SK-N-SH treated with all-trans-retinoic acid at 6 μM for 48 hours (cell line): ENCODE measurements at regions not wholly inside any gene's neighbourhood (a gene's known extent, or its start where the extent isn't known, plus 50 kb on each side); places are given as distances from the start of the nearest gene placed in this dataset.

Experiments
- ATAC-seq: fragments of 200-7000 bp; cut with Tn5 transposase; 3 replicates; pipeline ENCODE4 v1.9.1; 2020; ENCODE audit warnings: mild to moderate bottlenecking, moderate library complexity
- ARNTL ChIP-seq: fragments of 450-650 bp; formaldehyde crosslinking; IDR thresholded peaks from 2 replicates; pipeline ENCODE4 v1.5.0; 2020; ENCODE audit warnings: low read depth, mild to moderate bottlenecking, moderate library complexity, borderline replicate concordance
- CREB5 ChIP-seq: fragments of 250-450 bp; sonication (Bioruptor Pico); IDR thresholded peaks from 2 replicates; pipeline ENCODE4 v1.5.1; 2020; ENCODE audit warnings: low read depth, mild to moderate bottlenecking, moderate library complexity
- CSDC2 ChIP-seq: fragments of 250-450 bp; sonication (Bioruptor Pico); IDR thresholded peaks from 2 replicates; pipeline ENCODE4 v1.5.0; 2020; ENCODE audit warnings: mild to moderate bottlenecking, moderate library complexity
- ESRRG ChIP-seq: fragments of 250-450 bp; sonication (Bioruptor Pico); IDR thresholded peaks from 2 replicates; pipeline ENCODE4 v1.6.1; 2021; ENCODE audit warnings: mild to moderate bottlenecking
- ISL1 ChIP-seq: fragments of 250-450 bp; sonication (Bioruptor Pico); IDR thresholded peaks from 2 replicates; pipeline ENCODE4 v2.1.2; 2022; ENCODE audit warnings: mild to moderate bottlenecking, moderate library complexity
- OSR1 ChIP-seq: fragments of 250-450 bp; sonication (Bioruptor Pico); IDR thresholded peaks from 2 replicates; pipeline ENCODE4 v1.8.0; 2022; ENCODE audit warnings: moderate library complexity, mild to moderate bottlenecking, inconsistent platforms
- PPARA ChIP-seq: fragments of 250-450 bp; sonication (Bioruptor Pico); IDR thresholded peaks from 2 replicates; pipeline ENCODE4 v1.5.0; 2020; ENCODE audit warnings: mild to moderate bottlenecking, borderline replicate concordance
- RARB ChIP-seq: fragments of 250-450 bp; sonication (Bioruptor Pico); IDR thresholded peaks from 2 replicates; pipeline ENCODE4 v1.8.0; 2021; ENCODE audit warnings: mild to moderate bottlenecking, moderate library complexity
- SNAI2 ChIP-seq: fragments of 250-450 bp; sonication (Bioruptor Pico); IDR thresholded peaks from 2 replicates; pipeline ENCODE4 v1.5.0; 2020; ENCODE audit warnings: mild to moderate bottlenecking, moderate library complexity
- TCF4 ChIP-seq: fragments of 250-450 bp; sonication (Bioruptor Pico); IDR thresholded peaks from 2 replicates; pipeline ENCODE4 v1.8.0; 2021; ENCODE audit warnings: mild to moderate bottlenecking, moderate library complexity, borderline replicate concordance
- TOX ChIP-seq: fragments of 250-450 bp; sonication (Bioruptor Pico); IDR thresholded peaks from 2 replicates; pipeline ENCODE4 v1.8.0; 2021; ENCODE audit warnings: mild to moderate bottlenecking, moderate library complexity, borderline replicate concordance
- ZC3H10 ChIP-seq: fragments of 250-450 bp; sonication (Bioruptor Pico); IDR thresholded peaks from 2 replicates; pipeline ENCODE4 v1.5.1; 2021; ENCODE audit warnings: mild to moderate bottlenecking, moderate library complexity
- ZFP3 ChIP-seq: fragments of 250-450 bp; sonication (Bioruptor Pico); IDR thresholded peaks from 2 replicates; pipeline ENCODE4 v1.5.0; 2020; ENCODE audit warnings: mild to moderate bottlenecking, moderate library complexity
- ZFP30 ChIP-seq: fragments of 450-650 bp; formaldehyde crosslinking; IDR thresholded peaks from 2 replicates; pipeline ENCODE4 v1.5.0; 2022; ENCODE audit warnings: mild to moderate bottlenecking, moderate library complexity
- ZNF565 ChIP-seq: fragments of 450-650 bp; formaldehyde crosslinking; conservative IDR thresholded peaks from 2 replicates; pipeline ENCODE4 v1.5.0; 2020; ENCODE audit warnings: low read depth, mild to moderate bottlenecking, moderate library complexity
- ZNF70 ChIP-seq: fragments of 450-650 bp; formaldehyde crosslinking; IDR thresholded peaks from 2 replicates; pipeline ENCODE4 v1.5.0; 2020; ENCODE audit warnings: mild to moderate bottlenecking, moderate library complexity
- ZNF8 ChIP-seq: fragments of 450-650 bp; formaldehyde crosslinking; IDR thresholded peaks from 2 replicates; pipeline ENCODE4 v1.5.0; 2020; ENCODE audit warnings: mild to moderate bottlenecking, moderate library complexity
- TF ChIP-seq, protein P1 (sequence below): fragments of 250-450 bp; sonication (Bioruptor Pico); IDR thresholded peaks from 2 replicates; pipeline ENCODE4 v1.8.0; 2020; ENCODE audit warnings: mild to moderate bottlenecking, moderate library complexity, borderline replicate concordance
- TF ChIP-seq, protein P2 (sequence below): fragments of 250-450 bp; sonication (Bioruptor Pico); IDR thresholded peaks from 2 replicates; pipeline ENCODE4 v1.5.0; 2020; ENCODE audit warnings: mild to moderate bottlenecking, moderate library complexity

DNA sequence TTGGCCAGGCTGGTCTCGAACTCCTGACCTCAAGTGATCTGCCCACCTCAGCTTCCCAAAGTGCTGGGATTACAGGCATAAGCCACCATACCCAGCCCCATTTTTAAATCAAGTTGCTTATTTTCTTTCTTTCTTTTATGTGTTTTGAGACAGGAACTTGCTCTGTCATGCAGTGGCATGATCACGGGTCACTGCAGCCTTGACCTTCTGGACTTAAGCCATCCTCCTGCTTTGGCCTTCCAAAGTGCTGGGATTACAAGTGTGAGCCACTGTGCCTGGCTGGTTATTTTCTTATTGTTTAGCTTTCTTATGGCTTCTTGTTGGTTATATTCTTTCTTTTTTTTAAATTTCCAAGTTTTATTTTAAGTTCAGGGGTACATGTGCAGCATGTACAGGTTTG lies 79.7 kb upstream of the C5orf63 start:
- TF ChIP-seq ISL1 (CRISPR knock-in tag) = no peak
- TF ChIP-seq ZC3H10 (CRISPR knock-in tag) = no peak
- no peak for TF ChIP-seq OSR1 (CRISPR knock-in tag)
- no peak for TF ChIP-seq PPARA
- no peak for TF ChIP-seq SNAI2
- ATAC-seq = no peak

GRCh38 chr5:127153521-127153920 lies 80.2 kb upstream of the C5orf63 start:
- TF ChIP-seq, protein P1, sequence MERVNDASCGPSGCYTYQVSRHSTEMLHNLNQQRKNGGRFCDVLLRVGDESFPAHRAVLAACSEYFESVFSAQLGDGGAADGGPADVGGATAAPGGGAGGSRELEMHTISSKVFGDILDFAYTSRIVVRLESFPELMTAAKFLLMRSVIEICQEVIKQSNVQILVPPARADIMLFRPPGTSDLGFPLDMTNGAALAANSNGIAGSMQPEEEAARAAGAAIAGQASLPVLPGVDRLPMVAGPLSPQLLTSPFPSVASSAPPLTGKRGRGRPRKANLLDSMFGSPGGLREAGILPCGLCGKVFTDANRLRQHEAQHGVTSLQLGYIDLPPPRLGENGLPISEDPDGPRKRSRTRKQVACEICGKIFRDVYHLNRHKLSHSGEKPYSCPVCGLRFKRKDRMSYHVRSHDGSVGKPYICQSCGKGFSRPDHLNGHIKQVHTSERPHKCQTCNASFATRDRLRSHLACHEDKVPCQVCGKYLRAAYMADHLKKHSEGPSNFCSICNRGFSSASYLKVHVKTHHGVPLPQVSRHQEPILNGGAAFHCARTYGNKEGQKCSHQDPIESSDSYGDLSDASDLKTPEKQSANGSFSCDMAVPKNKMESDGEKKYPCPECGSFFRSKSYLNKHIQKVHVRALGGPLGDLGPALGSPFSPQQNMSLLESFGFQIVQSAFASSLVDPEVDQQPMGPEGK (CRISPR knock-in tag) = no peak
- TF ChIP-seq ZNF8 (CRISPR knock-in tag) = peak; percentile 47; the same call in 1 of the 2 replicates
- ATAC-seq = no peak

DNA sequence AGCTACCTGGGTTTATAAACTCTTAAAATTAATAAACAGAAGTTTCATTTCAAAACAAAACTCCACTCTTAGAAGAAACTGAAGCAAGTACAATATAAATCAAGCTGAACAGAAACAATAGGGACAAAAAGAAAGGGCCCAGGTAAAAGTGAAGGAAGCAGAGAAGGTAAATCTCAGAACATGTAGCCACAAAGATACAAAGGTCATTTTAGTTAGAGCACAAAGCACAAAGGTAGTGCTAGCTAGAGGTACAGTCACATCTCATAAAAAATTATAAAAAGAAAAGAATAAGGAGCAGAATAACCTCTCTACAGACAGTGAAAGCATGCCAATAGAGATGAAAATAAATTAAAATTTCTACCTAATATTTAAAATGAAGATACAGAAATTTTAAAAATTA lies 90.4 kb upstream of the C5orf63 start:
- TF ChIP-seq ZNF565 (CRISPR knock-in tag) (no peak), CSDC2 (CRISPR knock-in tag) (no peak), SNAI2 (no peak), OSR1 (CRISPR knock-in tag) (no peak), ZFP30 (CRISPR knock-in tag) (no peak), ESRRG (no peak), ARNTL (CRISPR knock-in tag) (no peak), ZNF70 (CRISPR knock-in tag) (no peak), ZC3H10 (CRISPR knock-in tag) (no peak), CREB5 (CRISPR knock-in tag) (no peak), RARB (CRISPR knock-in tag) (no peak), ZFP3 (CRISPR knock-in tag) (no peak), TCF4 (CRISPR knock-in tag) (no peak), ZNF8 (CRISPR knock-in tag) (no peak)
- TF ChIP-seq, protein P1 (CRISPR knock-in tag) = no peak
- TF ChIP-seq, protein P2, sequence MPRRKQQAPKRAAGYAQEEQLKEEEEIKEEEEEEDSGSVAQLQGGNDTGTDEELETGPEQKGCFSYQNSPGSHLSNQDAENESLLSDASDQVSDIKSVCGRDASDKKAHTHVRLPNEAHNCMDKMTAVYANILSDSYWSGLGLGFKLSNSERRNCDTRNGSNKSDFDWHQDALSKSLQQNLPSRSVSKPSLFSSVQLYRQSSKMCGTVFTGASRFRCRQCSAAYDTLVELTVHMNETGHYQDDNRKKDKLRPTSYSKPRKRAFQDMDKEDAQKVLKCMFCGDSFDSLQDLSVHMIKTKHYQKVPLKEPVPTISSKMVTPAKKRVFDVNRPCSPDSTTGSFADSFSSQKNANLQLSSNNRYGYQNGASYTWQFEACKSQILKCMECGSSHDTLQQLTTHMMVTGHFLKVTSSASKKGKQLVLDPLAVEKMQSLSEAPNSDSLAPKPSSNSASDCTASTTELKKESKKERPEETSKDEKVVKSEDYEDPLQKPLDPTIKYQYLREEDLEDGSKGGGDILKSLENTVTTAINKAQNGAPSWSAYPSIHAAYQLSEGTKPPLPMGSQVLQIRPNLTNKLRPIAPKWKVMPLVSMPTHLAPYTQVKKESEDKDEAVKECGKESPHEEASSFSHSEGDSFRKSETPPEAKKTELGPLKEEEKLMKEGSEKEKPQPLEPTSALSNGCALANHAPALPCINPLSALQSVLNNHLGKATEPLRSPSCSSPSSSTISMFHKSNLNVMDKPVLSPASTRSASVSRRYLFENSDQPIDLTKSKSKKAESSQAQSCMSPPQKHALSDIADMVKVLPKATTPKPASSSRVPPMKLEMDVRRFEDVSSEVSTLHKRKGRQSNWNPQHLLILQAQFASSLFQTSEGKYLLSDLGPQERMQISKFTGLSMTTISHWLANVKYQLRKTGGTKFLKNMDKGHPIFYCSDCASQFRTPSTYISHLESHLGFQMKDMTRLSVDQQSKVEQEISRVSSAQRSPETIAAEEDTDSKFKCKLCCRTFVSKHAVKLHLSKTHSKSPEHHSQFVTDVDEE = no peak

DNA sequence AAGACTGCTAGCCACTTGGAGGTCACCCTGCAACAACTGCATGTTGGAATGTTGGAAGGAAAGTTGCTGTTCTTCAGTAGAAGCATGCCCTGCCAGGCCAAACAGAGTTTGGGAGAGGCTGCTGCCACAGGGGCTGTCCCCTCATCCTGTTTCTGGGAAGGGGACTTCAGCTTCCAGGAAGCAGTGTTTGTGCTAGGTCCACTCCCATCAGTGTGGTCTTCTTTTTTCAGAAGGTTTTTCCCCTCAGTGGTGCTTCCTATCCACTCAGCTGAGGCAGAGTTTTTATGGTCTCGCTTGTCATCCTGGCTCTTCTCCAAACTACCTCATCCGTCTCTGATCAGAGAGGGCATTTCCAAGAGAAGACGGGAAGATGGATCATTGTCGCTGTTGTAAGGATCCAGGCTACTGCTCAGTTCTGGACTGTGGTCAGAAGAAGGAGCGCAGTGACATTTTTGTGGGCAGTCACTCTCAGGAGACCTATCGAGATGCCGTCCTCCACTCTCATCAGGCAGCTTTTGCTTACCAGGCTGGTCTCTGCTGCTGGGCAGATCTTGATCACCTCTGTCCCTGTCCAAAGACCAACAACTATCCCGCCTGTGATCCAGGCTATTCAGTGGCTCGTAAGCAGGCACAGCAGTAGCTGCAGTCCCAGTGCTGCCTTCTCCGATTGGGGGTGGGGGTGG lies 97.8 kb upstream of the C5orf63 start:
- TF ChIP-seq CREB5 (CRISPR knock-in tag) (no peak), ZNF70 (CRISPR knock-in tag) (no peak), ZFP30 (CRISPR knock-in tag) (no peak), TOX (CRISPR knock-in tag) (no peak), RARB (CRISPR knock-in tag) (no peak)
- no peak for ATAC-seq

More for the DNA sequence above, 90.4 kb upstream of the C5orf63 start:
- ATAC-seq = no peak
